ENCODE measurements at regions not wholly inside any gene's neighbourhood (a gene's known extent, or its start where the extent isn't known, plus 50 kb on each side); places are given as distances from the start of the nearest gene placed in this dataset.

DNA sequence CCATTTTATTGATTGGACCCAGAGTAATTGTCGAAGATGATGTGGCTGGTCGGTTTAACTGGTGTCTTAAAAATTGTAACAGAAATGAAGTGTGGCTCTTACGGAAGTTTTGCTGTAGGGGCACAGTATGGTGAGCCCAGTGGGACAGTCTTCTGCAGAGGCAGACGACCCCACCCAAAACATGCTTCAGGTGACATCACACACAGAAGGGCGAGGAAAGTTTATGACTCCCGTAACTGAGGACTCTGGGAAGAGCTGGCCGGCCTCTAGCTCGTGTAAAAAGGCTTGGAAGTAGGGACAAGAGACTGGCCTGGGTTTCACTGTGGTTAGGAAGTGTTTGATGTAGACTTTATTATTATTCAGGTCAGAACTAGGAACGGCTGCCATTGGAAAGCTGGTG lies 73.3 kb downstream of the HTR5A start:
- TF ChIP-seq POLR2A (IDR thresholded peaks at IDR 0.05), result no peak
- TF ChIP-seq, protein P1, sequence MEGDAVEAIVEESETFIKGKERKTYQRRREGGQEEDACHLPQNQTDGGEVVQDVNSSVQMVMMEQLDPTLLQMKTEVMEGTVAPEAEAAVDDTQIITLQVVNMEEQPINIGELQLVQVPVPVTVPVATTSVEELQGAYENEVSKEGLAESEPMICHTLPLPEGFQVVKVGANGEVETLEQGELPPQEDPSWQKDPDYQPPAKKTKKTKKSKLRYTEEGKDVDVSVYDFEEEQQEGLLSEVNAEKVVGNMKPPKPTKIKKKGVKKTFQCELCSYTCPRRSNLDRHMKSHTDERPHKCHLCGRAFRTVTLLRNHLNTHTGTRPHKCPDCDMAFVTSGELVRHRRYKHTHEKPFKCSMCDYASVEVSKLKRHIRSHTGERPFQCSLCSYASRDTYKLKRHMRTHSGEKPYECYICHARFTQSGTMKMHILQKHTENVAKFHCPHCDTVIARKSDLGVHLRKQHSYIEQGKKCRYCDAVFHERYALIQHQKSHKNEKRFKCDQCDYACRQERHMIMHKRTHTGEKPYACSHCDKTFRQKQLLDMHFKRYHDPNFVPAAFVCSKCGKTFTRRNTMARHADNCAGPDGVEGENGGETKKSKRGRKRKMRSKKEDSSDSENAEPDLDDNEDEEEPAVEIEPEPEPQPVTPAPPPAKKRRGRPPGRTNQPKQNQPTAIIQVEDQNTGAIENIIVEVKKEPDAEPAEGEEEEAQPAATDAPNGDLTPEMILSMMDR (IDR thresholded peaks at IDR 0.05), result no peak

All from esophagus squamous epithelium (tissue), 4 donors.